Vagina (tissue), 2 donors: ENCODE measurements at regions not wholly inside any gene's neighbourhood (a gene's known extent, or its start where the extent isn't known, plus 50 kb on each side); places are given as distances from the start of the nearest gene placed in this dataset.

Experiments
- POLR2A ChIP-seq, 2 donors: fragments of 450-650 bp; IDR thresholded peaks; one replicate each; pipeline ENCODE4 v1.6.1; 2017; ENCODE audit warnings: antibody characterized with exemption in 2 of 2, mild to moderate bottlenecking in 2 of 2, moderate library complexity in 2 of 2
- POLR2AphosphoS5 ChIP-seq, 2 donors: sonication (generic); formaldehyde crosslinking; IDR thresholded peaks; one replicate each; pipeline ENCODE4 v1.9.0; 2017; ENCODE audit warnings: antibody characterized with exemption in 2 of 2, mild to moderate bottlenecking in 2 of 2, low read depth in 1 of 2; ENCODE audit not compliant: insufficient read depth in 1 of 2
- TF ChIP-seq, protein P1 (sequence below), 3 experiments: fragments of 450-650 bp in 2 of 3; fragments of 200-600 bp in 1 of 3; sonication (generic) in 1 of 3; IDR thresholded peaks; one replicate each; pipeline ENCODE4 v1.5.1; 2017 to 2019; ENCODE audit warnings: antibody characterized with exemption in 3 of 3, mild to moderate bottlenecking in 2 of 3, moderate library complexity in 2 of 3

DNA sequence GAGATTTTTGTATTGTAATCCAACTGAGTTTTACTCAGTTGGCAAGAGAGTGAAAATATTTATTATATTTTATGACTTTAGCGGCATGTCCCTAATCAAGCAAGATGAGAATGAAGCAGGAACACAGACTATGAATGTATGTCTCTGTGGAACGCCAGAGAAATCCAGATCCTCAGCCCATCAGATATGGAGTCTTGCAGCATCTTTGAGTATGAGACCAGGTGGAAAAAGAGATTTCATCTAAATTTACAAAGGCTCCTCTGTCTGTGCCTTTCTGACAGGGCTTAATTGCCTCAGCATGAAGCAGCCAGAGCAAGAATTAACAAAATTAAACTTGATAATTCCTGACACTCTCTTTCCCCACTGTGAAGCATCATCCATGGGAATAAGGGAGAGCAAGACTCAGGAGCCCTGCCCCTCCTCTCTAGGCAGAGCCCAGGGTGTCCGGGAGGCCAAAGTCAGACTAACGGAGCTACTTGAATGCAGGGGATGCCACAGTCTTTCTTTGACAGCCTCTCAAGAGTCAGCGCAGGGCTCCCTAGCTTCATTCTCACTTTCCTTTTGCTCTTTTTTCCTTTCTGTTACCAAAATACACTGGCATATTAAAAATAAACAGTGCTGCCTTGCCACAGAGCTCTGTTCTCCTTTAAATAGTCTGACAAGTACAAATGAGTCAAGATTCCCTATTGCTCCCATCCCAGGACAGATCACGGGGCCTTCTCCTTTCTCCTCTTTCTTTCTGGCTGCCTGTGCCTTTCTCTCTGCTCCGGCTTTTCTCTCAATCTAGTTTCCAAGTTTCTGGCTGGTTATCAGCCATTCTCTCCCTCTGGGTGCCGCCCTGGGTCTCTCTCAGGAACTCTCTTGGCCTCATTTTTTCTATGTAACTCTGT lies 132.2 kb upstream of the INHBA start:
- TF ChIP-seq, protein P1, sequence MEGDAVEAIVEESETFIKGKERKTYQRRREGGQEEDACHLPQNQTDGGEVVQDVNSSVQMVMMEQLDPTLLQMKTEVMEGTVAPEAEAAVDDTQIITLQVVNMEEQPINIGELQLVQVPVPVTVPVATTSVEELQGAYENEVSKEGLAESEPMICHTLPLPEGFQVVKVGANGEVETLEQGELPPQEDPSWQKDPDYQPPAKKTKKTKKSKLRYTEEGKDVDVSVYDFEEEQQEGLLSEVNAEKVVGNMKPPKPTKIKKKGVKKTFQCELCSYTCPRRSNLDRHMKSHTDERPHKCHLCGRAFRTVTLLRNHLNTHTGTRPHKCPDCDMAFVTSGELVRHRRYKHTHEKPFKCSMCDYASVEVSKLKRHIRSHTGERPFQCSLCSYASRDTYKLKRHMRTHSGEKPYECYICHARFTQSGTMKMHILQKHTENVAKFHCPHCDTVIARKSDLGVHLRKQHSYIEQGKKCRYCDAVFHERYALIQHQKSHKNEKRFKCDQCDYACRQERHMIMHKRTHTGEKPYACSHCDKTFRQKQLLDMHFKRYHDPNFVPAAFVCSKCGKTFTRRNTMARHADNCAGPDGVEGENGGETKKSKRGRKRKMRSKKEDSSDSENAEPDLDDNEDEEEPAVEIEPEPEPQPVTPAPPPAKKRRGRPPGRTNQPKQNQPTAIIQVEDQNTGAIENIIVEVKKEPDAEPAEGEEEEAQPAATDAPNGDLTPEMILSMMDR (IDR thresholded peaks at IDR 0.05) = no peak
- peak in 1 of 2 donors; percentile 8 for TF ChIP-seq POLR2AphosphoS5 (IDR thresholded peaks at IDR 0.05; ENCODE audit: insufficient read depth in 1 of 2, low read depth in 1 of 2)
- TF ChIP-seq POLR2A (IDR thresholded peaks at IDR 0.05) = no peak
